HL-60 (cell line): ENCODE measurements at regions not wholly inside any gene's neighbourhood (a gene's known extent, or its start where the extent isn't known, plus 50 kb on each side); places are given as distances from the start of the nearest gene placed in this dataset.

Source experiments
- POLR2AphosphoS5 ChIP-seq: IDR thresholded peaks from 2 replicates; pipeline ENCODE4 v1.6.1; 2012; ENCODE audit warnings: low read depth
- TF ChIP-seq, protein P1 (sequence below): IDR thresholded peaks from one replicate; pipeline ENCODE4 v1.5.1; 2011; ENCODE audit warnings: low read length, control low read depth, inconsistent platforms; ENCODE audit not compliant: insufficient read depth

DNA sequence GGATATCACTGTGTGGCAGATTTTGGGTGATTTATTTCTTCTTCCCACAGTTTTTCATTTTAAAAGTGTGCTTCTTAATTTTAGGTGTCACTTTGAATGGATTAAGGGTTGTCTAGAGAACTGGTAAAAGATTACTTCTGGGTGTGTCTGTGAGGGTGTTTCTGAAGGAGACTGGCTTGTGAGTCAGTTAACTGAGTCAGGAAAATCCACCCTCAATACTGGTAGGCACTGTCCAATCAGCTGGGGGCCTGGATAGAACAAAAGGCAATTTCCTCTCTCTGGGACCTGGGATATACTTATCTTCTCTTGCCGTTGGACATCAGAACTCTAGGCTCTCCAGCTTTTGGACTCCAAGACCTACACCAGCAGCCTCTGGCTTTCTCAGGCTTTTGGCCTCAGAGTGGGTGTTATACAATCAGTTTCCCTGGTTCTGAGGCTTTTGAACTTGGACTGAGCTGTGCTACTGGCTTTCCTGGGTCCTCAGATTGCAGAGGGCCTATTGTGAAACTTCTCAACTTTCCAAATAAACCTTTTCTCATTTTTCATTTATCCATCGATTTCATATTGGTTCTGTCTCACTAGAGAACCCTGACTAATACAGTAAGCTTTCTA lies 413.1 kb downstream of the GBA3 start:
- TF ChIP-seq POLR2AphosphoS5 = no peak
- TF ChIP-seq, protein P1, sequence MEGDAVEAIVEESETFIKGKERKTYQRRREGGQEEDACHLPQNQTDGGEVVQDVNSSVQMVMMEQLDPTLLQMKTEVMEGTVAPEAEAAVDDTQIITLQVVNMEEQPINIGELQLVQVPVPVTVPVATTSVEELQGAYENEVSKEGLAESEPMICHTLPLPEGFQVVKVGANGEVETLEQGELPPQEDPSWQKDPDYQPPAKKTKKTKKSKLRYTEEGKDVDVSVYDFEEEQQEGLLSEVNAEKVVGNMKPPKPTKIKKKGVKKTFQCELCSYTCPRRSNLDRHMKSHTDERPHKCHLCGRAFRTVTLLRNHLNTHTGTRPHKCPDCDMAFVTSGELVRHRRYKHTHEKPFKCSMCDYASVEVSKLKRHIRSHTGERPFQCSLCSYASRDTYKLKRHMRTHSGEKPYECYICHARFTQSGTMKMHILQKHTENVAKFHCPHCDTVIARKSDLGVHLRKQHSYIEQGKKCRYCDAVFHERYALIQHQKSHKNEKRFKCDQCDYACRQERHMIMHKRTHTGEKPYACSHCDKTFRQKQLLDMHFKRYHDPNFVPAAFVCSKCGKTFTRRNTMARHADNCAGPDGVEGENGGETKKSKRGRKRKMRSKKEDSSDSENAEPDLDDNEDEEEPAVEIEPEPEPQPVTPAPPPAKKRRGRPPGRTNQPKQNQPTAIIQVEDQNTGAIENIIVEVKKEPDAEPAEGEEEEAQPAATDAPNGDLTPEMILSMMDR = no peak
